Colonic mucosa (tissue), 4 donors: ENCODE measurements at regions not wholly inside any gene's neighbourhood (a gene's known extent, or its start where the extent isn't known, plus 50 kb on each side); places are given as distances from the start of the nearest gene placed in this dataset.
"Not testable (repeated sequence)": the region's sequence is repeated elsewhere in the genome, so short reads cannot be mapped to it uniquely, and the experiment has no call there.

ENCODE experiments used
- DNase-seq: peaks from one replicate; pipeline ENCODE4 v3.0.0-alpha.2; 2020
- H3K27ac ChIP-seq: fragments of 200-600 bp; one replicate; pipeline ENCODE4 v1.8.0; 2021
- H3K27me3 ChIP-seq: fragments of 200-600 bp; one replicate; pipeline ENCODE4 v1.8.0; 2021
- H3K36me3 ChIP-seq: fragments of 200-600 bp; one replicate; pipeline ENCODE4 v1.8.0; 2021
- H3K4me1 ChIP-seq: fragments of 200-600 bp; one replicate; pipeline ENCODE4 v1.8.0; 2021; ENCODE audit warnings: mild to moderate bottlenecking
- H3K4me3 ChIP-seq: fragments of 200-600 bp; one replicate; pipeline ENCODE4 v1.8.0; 2021
- H3K9ac ChIP-seq, 2 donors: one replicate each; pipeline ENCODE4 v1.7.0; 2013; ENCODE audit warnings: control low read depth in 2 of 2, low read depth in 2 of 2, low read length in 2 of 2
- H3K9me3 ChIP-seq: fragments of 200-600 bp; one replicate; pipeline ENCODE4 v1.8.0; 2021
- CTCF ChIP-seq: fragments of 200-600 bp; IDR thresholded peaks from one replicate; pipeline ENCODE4 v1.8.0; 2022; ENCODE audit warnings: antibody characterized with exemption, mild to moderate bottlenecking
- intact Hi-C: fragments of 100-400 bp; cut with DNase I; formaldehyde crosslinking; loops from one replicate; pipeline ENCODE4 v1.14.1; 2022
- donor health status: healthy.
- donor health status: DM: no; HTN: no; CAD: no.
- donor health status: DM: no; HTN: no; CAD: no.

- Histone ChIP-seq H3K9ac (no peak overlapping the region), H3K27me3 (no peaks in the 10 kb centered on the region), H3K27ac (no peak overlapping the region), H3K4me1 (no peaks in the 10 kb centered on the region), H3K9me3 (no peaks in the 10 kb centered on the region), H3K36me3 (no peaks in the 10 kb centered on the region), H3K4me3 (no peak overlapping the region)
- intact Hi-C loops = no loop called here
- no peak for DNase-seq
- no peak for TF ChIP-seq CTCF
Measured at GRCh38 chr7:41445432-41445831, 257.5 kb downstream of the INHBA start.

- TF ChIP-seq CTCF = no peak
- Histone ChIP-seq H3K36me3 (no peaks in the 10 kb centered on the region), H3K9me3 (no peaks in the 10 kb centered on the region), H3K27me3 (no peaks in the 10 kb centered on the region), H3K4me3 (no peak overlapping the region), H3K4me1 (no peaks in the 10 kb centered on the region), H3K9ac (no peak overlapping the region), H3K27ac (no peak overlapping the region)
- no peak for DNase-seq
- intact Hi-C loops = no loop called here
Measured at GRCh38 chr7:41439515-41439879, 263.4 kb downstream of the INHBA start.

GRCh38 chr7:41438705-41439514 is 264.0 kb downstream of the INHBA start:
- no peak overlapping the region for H3K4me3 ChIP-seq
- no peaks in the 10 kb centered on the region for H3K4me1 ChIP-seq
- DNase-seq = no peak
- intact Hi-C loops = no loop called here
- no peak for TF ChIP-seq CTCF
- H3K9ac ChIP-seq = no peak overlapping the region
- H3K9me3 ChIP-seq = no peaks in the 10 kb centered on the region
- no peaks in the 10 kb centered on the region for H3K27me3 ChIP-seq
- H3K27ac ChIP-seq = no peak overlapping the region
- no peaks in the 10 kb centered on the region for H3K36me3 ChIP-seq

GRCh38 chr7:41437257-41438196 is 265.4 kb downstream of the INHBA start:
- TF ChIP-seq CTCF = no peak
- H3K27me3 ChIP-seq = no peaks in the 10 kb centered on the region
- DNase-seq = no peak
- no peak overlapping the region for H3K27ac ChIP-seq
- no peaks in the 10 kb centered on the region for H3K36me3 ChIP-seq
- H3K9me3 ChIP-seq = no peaks in the 10 kb centered on the region
- no peaks in the 10 kb centered on the region for H3K4me1 ChIP-seq
- no peak overlapping the region for H3K4me3 ChIP-seq
- intact Hi-C loops = no loop called here
- no peak overlapping the region for H3K9ac ChIP-seq

GRCh38 chr7:41436139-41436538 is 266.8 kb downstream of the INHBA start:
- DNase-seq = no peak
- no peaks in the 10 kb centered on the region for H3K4me1 ChIP-seq
- H3K36me3 ChIP-seq = no peaks in the 10 kb centered on the region
- no peak overlapping the region for H3K27ac ChIP-seq
- no peaks in the 10 kb centered on the region for H3K9me3 ChIP-seq
- intact Hi-C loops = no loop called here
- H3K4me3 ChIP-seq = no peak overlapping the region
- no peak for TF ChIP-seq CTCF
- H3K27me3 ChIP-seq = no peaks in the 10 kb centered on the region
- H3K9ac ChIP-seq = no peak overlapping the region

GRCh38 chr7:41435020-41435419 is 267.9 kb downstream of the INHBA start:
- H3K4me3 ChIP-seq, DNase-seq, H3K27me3 ChIP-seq, H3K4me1 ChIP-seq, H3K27ac ChIP-seq, intact Hi-C loops, H3K36me3 ChIP-seq, H3K9me3 ChIP-seq, H3K9ac ChIP-seq: not testable (repeated sequence)
